PC-3 (cell line): ENCODE measurements at regions not wholly inside any gene's neighbourhood (a gene's known extent, or its start where the extent isn't known, plus 50 kb on each side); places are given as distances from the start of the nearest gene placed in this dataset.
A peak's percentile ranks its signal among the peaks of the same experiment; 100 is the strongest.

Experiments
- ATAC-seq: fragments of 200-7000 bp; cut with Tn5 transposase; 2 replicates; pipeline ENCODE4 v1.9.1; 2020; ENCODE audit warnings: mild to moderate bottlenecking, moderate library complexity
- BruUV-seq: library from RNA; stranded (reverse); fragments of 400-500 nt; replicated peaks from 2 replicates; lab custom pipeline; 2021; lab: Mats Ljungman, UMichigan
- CTCF ChIA-PET: fragments of 300-600 bp; sonication (Branson Sonifier 250); formaldehyde crosslinking; loops from one replicate; lab custom pipeline; 2022; ENCODE audit warnings: antibody characterized with exemption; lab: Charles Lee
- POLR2A ChIA-PET: fragments of 300-600 bp; sonication (Branson Sonifier 250); formaldehyde crosslinking; loops from one replicate; lab custom pipeline; 2022; ENCODE audit warnings: antibody characterized with exemption; ENCODE audit not compliant: unreplicated experiment; lab: Charles Lee
- DNase-seq: peaks from one replicate; pipeline ENCODE4 v3.0.0-alpha.2; 2015
- H2AFZ ChIP-seq: fragments of 300-600 bp; sonication (generic); 2 replicates; pipeline ENCODE4 v1.6.0; 2016; ENCODE audit warnings: antibody characterized with exemption, low read length
- H3F3A ChIP-seq: fragments of 300-600 bp; sonication (generic); one replicate; pipeline ENCODE4 v1.6.0; 2017; ENCODE audit warnings: antibody characterized with exemption, low read length, control low read depth, mild to moderate bottlenecking; ENCODE audit not compliant: unreplicated experiment
- H3K27ac ChIP-seq: fragments of 300-600 bp; sonication (generic); 2 replicates; pipeline ENCODE4 v1.5.1; 2016; ENCODE audit warnings: mild to moderate bottlenecking, low read length
- H3K27me3 ChIP-seq: fragments of 300-600 bp; sonication (generic); 2 replicates; pipeline ENCODE4 v1.6.1; 2016; ENCODE audit warnings: low read length, mixed read lengths
- H3K36me3 ChIP-seq: fragments of 300-600 bp; sonication (generic); 2 replicates; pipeline ENCODE4 v1.6.1; 2016; ENCODE audit warnings: low read depth, mixed run types, low read length, mixed read lengths
- H3K4me1 ChIP-seq: fragments of 300-600 bp; sonication (generic); 2 replicates; pipeline ENCODE4 v1.5.1; 2016; ENCODE audit warnings: low read length; ENCODE audit not compliant: insufficient read depth
- H3K4me2 ChIP-seq: fragments of 300-600 bp; sonication (generic); 2 replicates; pipeline ENCODE4 v1.6.0; 2016; ENCODE audit warnings: low read length
- H3K4me3 ChIP-seq: fragments of 300-600 bp; sonication (generic); 2 replicates; pipeline ENCODE4 v1.5.1; 2016; ENCODE audit warnings: mild to moderate bottlenecking, low read length, mixed read lengths
- H3K79me2 ChIP-seq: fragments of 300-600 bp; sonication (generic); 2 replicates; pipeline ENCODE4 v1.6.1; 2017; ENCODE audit warnings: low read length, mixed read lengths
- H3K9ac ChIP-seq: fragments of 300-600 bp; sonication (generic); 2 replicates; pipeline ENCODE4 v1.6.0; 2016; ENCODE audit warnings: mild to moderate bottlenecking, low read length
- H3K9me2 ChIP-seq: fragments of 300-600 bp; sonication (generic); replicated peaks from 2 replicates; pipeline ENCODE4 v1.6.1; 2016; ENCODE audit warnings: mixed run types, low read length, mixed read lengths
- H3K9me3 ChIP-seq: fragments of 300-600 bp; sonication (generic); 2 replicates; pipeline ENCODE4 v1.6.1; 2016; ENCODE audit warnings: low read length, mixed read lengths
- H4K20me1 ChIP-seq: fragments of 300-600 bp; sonication (generic); 2 replicates; pipeline ENCODE4 v1.6.1; 2016; ENCODE audit warnings: low read length, mixed read lengths
- CTCF ChIP-seq: fragments of 300-600 bp; sonication (generic); conservative IDR thresholded peaks from 2 replicates; pipeline ENCODE4 v1.5.1; 2017; ENCODE audit warnings: antibody characterized with exemption, low read depth, mild to moderate bottlenecking, low read length
- EZH2 ChIP-seq: fragments of 300-600 bp; sonication (generic); IDR thresholded peaks from one replicate; pipeline ENCODE4 v1.6.1; 2017; ENCODE audit warnings: antibody characterized with exemption, mild to moderate bottlenecking, low read length; ENCODE audit not compliant: unreplicated experiment
- EZH2phosphoT487 ChIP-seq: fragments of 300-600 bp; sonication (generic); IDR thresholded peaks from 2 replicates; pipeline ENCODE4 v1.6.1; 2018; ENCODE audit warnings: mild to moderate bottlenecking, antibody characterized with exemption, low read length, borderline replicate concordance
- intact Hi-C: fragments of 100-400 bp; cut with micrococcal nuclease; formaldehyde crosslinking; loops from 2 replicates; pipeline ENCODE4 v1.9.0; 2023

GRCh38 chr5:128778474-128778873, 186.8 kb upstream of the SLC27A6 start:
- TF ChIP-seq CTCF (no peak), EZH2 (no peak), EZH2phosphoT487 (no peak)
- CTCF ChIA-PET = no interaction called here

GRCh38 chr5:128782446-128782845, 182.8 kb upstream of the SLC27A6 start:
- H3K4me2 ChIP-seq = no peak overlapping the region
- intact Hi-C loops = no loop called here
- TF ChIP-seq CTCF (no peak), EZH2phosphoT487 (no peak), EZH2 (no peak)
- peak overlapping the region; percentile 23; the same call in 1 of the 2 replicates for H2AFZ ChIP-seq
- peaks cover 7% of the 10 kb centered on the region; the same call in 1 of the 2 replicates for H3K4me1 ChIP-seq
- H3F3A ChIP-seq = no peaks in the 10 kb centered on the region
- no peaks in the 10 kb centered on the region for H3K79me2 ChIP-seq
- no peak overlapping the region for H3K9ac ChIP-seq
- ChIA-PET CTCF (no interaction called here), POLR2A (no interaction called here)
- H3K27me3 ChIP-seq = no peaks in the 10 kb centered on the region
- no peaks in the 10 kb centered on the region for H3K9me2 ChIP-seq
- H3K4me3 ChIP-seq = no peak overlapping the region
- peak; percentile 87 for DNase-seq
- no peaks in the 10 kb centered on the region for H3K9me3 ChIP-seq
- no peak overlapping the region for H3K27ac ChIP-seq
- H4K20me1 ChIP-seq = no peaks in the 10 kb centered on the region
- ATAC-seq = peak; percentile 88
- no TSS peak for BruUV-seq
- no peaks in the 10 kb centered on the region for H3K36me3 ChIP-seq

More at GRCh38 chr5:128778474-128778873, 186.8 kb upstream of the SLC27A6 start:
- intact Hi-C loops = loop anchor here (10.0 kb wide), 1 partner anchor 94 kb away; no protein-coding TSS in a partner anchor
- no peak overlapping the region for H2AFZ ChIP-seq
- H3K9me2 ChIP-seq = no peaks in the 10 kb centered on the region
- no peaks in the 10 kb centered on the region for H3K27me3 ChIP-seq
- no peaks in the 10 kb centered on the region for H3F3A ChIP-seq
- DNase-seq (no peak), ATAC-seq (no peak)
- H3K9me3 ChIP-seq = no peaks in the 10 kb centered on the region
- no peak overlapping the region for H3K4me3 ChIP-seq
- no peak overlapping the region for H3K27ac ChIP-seq
- H3K9ac ChIP-seq = no peak overlapping the region
- no peaks in the 10 kb centered on the region for H3K36me3 ChIP-seq
- no peak overlapping the region for H3K4me2 ChIP-seq
- H3K4me1 ChIP-seq = peaks cover 7% of the 10 kb centered on the region; the same call in 1 of the 2 replicates
- BruUV-seq = no TSS peak
- H3K79me2 ChIP-seq = no peaks in the 10 kb centered on the region
- no peaks in the 10 kb centered on the region for H4K20me1 ChIP-seq
- POLR2A ChIA-PET = no interaction called here

GRCh38 chr5:128784726-128785125, 180.6 kb upstream of the SLC27A6 start:
- Histone ChIP-seq H3K27ac (no peak overlapping the region), H2AFZ (no peak overlapping the region), H3K9me3 (no peaks in the 10 kb centered on the region), H3K36me3 (no peaks in the 10 kb centered on the region), H3K9ac (no peak overlapping the region), H3K4me3 (no peak overlapping the region), H3K79me2 (no peaks in the 10 kb centered on the region), H3K9me2 (no peaks in the 10 kb centered on the region), H3K4me1 (peaks cover 7% of the 10 kb centered on the region; the same call in 1 of the 2 replicates), H3K4me2 (no peak overlapping the region), H3K27me3 (no peaks in the 10 kb centered on the region), H3F3A (no peaks in the 10 kb centered on the region), H4K20me1 (no peaks in the 10 kb centered on the region)
- no peak for DNase-seq
- BruUV-seq = no TSS peak
- TF ChIP-seq CTCF (no peak), EZH2phosphoT487 (no peak)
- POLR2A ChIA-PET = no interaction called here
- CTCF ChIA-PET = no interaction called here
- ATAC-seq = no peak
- intact Hi-C loops = no loop called here
